Smooth muscle cell (in vitro differentiated cells): ENCODE measurements at regions not wholly inside any gene's neighbourhood (a gene's known extent, or its start where the extent isn't known, plus 50 kb on each side); places are given as distances from the start of the nearest gene placed in this dataset.

Experiments used
- DNase-seq: peaks from one replicate; lab custom pipeline; 2025; ENCODE audit not compliant: unreplicated experiment; lab: John Stamatoyannopoulos, UW
- H2AFZ ChIP-seq: fragments of 200-600 bp; sonication (generic); 2 replicates; pipeline ENCODE4 v1.6.0; 2016; ENCODE audit warnings: antibody characterized with exemption, low read depth, mild to moderate bottlenecking
- H3F3A ChIP-seq: fragments of 200-600 bp; sonication (generic); 2 replicates; pipeline ENCODE4 v1.6.0; 2017; ENCODE audit warnings: antibody characterized with exemption, low read depth
- H3K27ac ChIP-seq: fragments of 200-600 bp; sonication (generic); 2 replicates; pipeline ENCODE4 v1.5.1; 2016; ENCODE audit warnings: low read depth, mild to moderate bottlenecking
- H3K27me3 ChIP-seq: fragments of 200-600 bp; sonication (generic); 2 replicates; pipeline ENCODE4 v1.6.1; 2016; ENCODE audit warnings: low read depth, mild to moderate bottlenecking
- H3K36me3 ChIP-seq: fragments of 200-600 bp; sonication (generic); 2 replicates; pipeline ENCODE4 v1.5.1; 2016; ENCODE audit warnings: low read depth
- H3K4me1 ChIP-seq: fragments of 200-600 bp; sonication (generic); 2 replicates; pipeline ENCODE4 v1.5.1; 2016; ENCODE audit warnings: low read depth
- H3K4me2 ChIP-seq: fragments of 200-600 bp; sonication (generic); 2 replicates; pipeline ENCODE4 v1.6.0; 2016; ENCODE audit warnings: mild to moderate bottlenecking
- H3K4me3 ChIP-seq: fragments of 200-600 bp; sonication (generic); 2 replicates; pipeline ENCODE4 v1.5.1; 2016; ENCODE audit warnings: mild to moderate bottlenecking
- H3K79me2 ChIP-seq: fragments of 200-600 bp; sonication (generic); 2 replicates; pipeline ENCODE4 v1.6.0; 2016; ENCODE audit warnings: low read depth, mild to moderate bottlenecking
- H3K9ac ChIP-seq: fragments of 200-600 bp; sonication (generic); 2 replicates; pipeline ENCODE4 v1.6.0; 2016; ENCODE audit warnings: low read depth
- H3K9me3 ChIP-seq: fragments of 200-600 bp; sonication (generic); replicated peaks from 2 replicates; pipeline ENCODE4 v1.5.1; 2016; ENCODE audit warnings: low read depth
- H4K20me1 ChIP-seq: fragments of 200-600 bp; sonication (generic); 2 replicates; pipeline ENCODE4 v1.6.0; 2016; ENCODE audit warnings: low read depth
- CTCF ChIP-seq: fragments of 200-600 bp; sonication (generic); IDR thresholded peaks from 2 replicates; pipeline ENCODE4 v1.5.1; 2017; ENCODE audit warnings: borderline replicate concordance, mild to moderate bottlenecking, antibody characterized with exemption; ENCODE audit not compliant: insufficient read depth, poor library complexity, severe bottlenecking
- WGBS: methylation state at CpG from one replicate; pipeline ENCODE4 v1.1.7; 2016; ENCODE audit warnings: low lambda C conversion rate; 5-methylcytosine and 5-hydroxymethylcytosine counted together

DNA sequence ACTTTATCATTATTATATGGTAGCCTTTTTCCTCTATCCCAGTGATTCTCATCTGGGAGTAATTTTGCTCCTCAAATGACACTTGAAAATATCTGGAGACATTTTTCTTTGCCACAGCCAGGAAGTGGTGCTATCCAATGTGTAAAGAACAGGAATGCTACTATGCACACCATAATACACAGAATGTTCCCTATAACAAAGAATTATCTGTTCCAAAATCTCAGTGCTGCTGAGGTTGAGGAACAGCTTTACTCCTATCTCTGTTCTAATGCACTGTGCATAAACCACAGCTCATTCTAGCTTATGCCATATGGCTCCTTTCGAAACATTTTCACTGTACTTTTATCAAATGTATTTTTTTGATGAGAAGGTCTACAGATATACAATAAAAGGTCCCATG is 1231.2 kb upstream of the CELF4 start:
- H3K4me2 ChIP-seq = no peak overlapping the region
- TF ChIP-seq CTCF = no peak
- H3K36me3 ChIP-seq = no peaks in the 10 kb centered on the region
- H3K4me3 ChIP-seq = no peak overlapping the region
- no peaks in the 10 kb centered on the region for H3K79me2 ChIP-seq
- no peaks in the 10 kb centered on the region for H3K27me3 ChIP-seq
- no peaks in the 10 kb centered on the region for H3K4me1 ChIP-seq
- no peaks in the 10 kb centered on the region for H3F3A ChIP-seq
- H2AFZ ChIP-seq = no peak overlapping the region
- H3K9me3 ChIP-seq = no peaks in the 10 kb centered on the region
- no peak overlapping the region for H3K9ac ChIP-seq
- WGBS = 87% methylated on average over 1 of the region's 1 CpG
- no peak overlapping the region for H3K27ac ChIP-seq
- no peaks in the 10 kb centered on the region for H4K20me1 ChIP-seq
- no peak for DNase-seq

- Histone ChIP-seq H3K79me2 (no peaks in the 10 kb centered on the region), H3K9me3 (no peaks in the 10 kb centered on the region), H2AFZ (no peak overlapping the region), H3K27me3 (no peaks in the 10 kb centered on the region), H3K36me3 (no peaks in the 10 kb centered on the region), H4K20me1 (no peaks in the 10 kb centered on the region), H3K27ac (no peak overlapping the region), H3K9ac (no peak overlapping the region), H3K4me1 (no peaks in the 10 kb centered on the region), H3K4me2 (no peak overlapping the region), H3K4me3 (no peak overlapping the region), H3F3A (no peaks in the 10 kb centered on the region)
- DNase-seq = no peak
- TF ChIP-seq CTCF = no peak
- WGBS = 91% methylated on average over 6 of the region's 6 CpGs
These were observed 1227.1 kb upstream of the CELF4 start for GRCh38 chr18:38792731-38793130.

DNA sequence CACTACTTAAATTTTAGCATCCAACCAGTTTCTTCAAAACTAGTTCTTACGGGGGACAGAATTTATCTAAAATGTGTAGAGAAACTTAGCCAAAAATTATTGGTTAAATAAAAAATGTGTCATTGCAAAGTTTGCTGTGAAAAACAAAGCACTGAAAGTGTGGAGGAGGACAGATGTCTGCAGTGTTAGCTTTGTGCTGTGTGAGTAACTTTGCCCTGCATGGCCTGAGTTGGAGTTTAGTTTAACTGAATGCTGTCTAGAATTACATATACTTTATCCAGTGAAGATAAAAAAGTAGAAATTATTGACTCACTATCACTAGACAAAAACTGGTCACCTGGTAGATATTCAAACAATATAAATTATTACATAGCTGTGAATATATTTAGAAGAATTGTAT is 1225.2 kb upstream of the CELF4 start:
- no peak for TF ChIP-seq CTCF
- DNase-seq = no peak
- Histone ChIP-seq H3K9ac (no peak overlapping the region), H3F3A (no peaks in the 10 kb centered on the region), H3K27ac (no peak overlapping the region), H3K27me3 (no peaks in the 10 kb centered on the region), H3K9me3 (no peaks in the 10 kb centered on the region), H3K36me3 (no peaks in the 10 kb centered on the region), H2AFZ (no peak overlapping the region), H3K4me2 (no peak overlapping the region), H3K79me2 (no peaks in the 10 kb centered on the region), H3K4me1 (no peaks in the 10 kb centered on the region), H3K4me3 (no peak overlapping the region), H4K20me1 (no peaks in the 10 kb centered on the region)
- 90% methylated on average over 1 of the region's 1 CpG for WGBS

- Histone ChIP-seq H3K9me3 (no peaks in the 10 kb centered on the region), H3K36me3 (no peaks in the 10 kb centered on the region), H3K27ac (no peak overlapping the region), H2AFZ (no peak overlapping the region), H3K79me2 (no peaks in the 10 kb centered on the region), H3K4me1 (no peaks in the 10 kb centered on the region), H3K4me3 (no peak overlapping the region), H4K20me1 (no peaks in the 10 kb centered on the region), H3F3A (no peaks in the 10 kb centered on the region), H3K27me3 (no peaks in the 10 kb centered on the region), H3K9ac (no peak overlapping the region), H3K4me2 (no peak overlapping the region)
- DNase-seq = no peak
- 41% methylated on average over 1 of the region's 1 CpG for WGBS
- no peak for TF ChIP-seq CTCF
These were observed 1224.7 kb upstream of the CELF4 start for GRCh38 chr18:38790303-38790702.
